NCI-H510A treated with DMSO at 0.1 percent for 48 hours (cell line): ENCODE measurements at regions not wholly inside any gene's neighbourhood (a gene's known extent, or its start where the extent isn't known, plus 50 kb on each side); places are given as distances from the start of the nearest gene placed in this dataset.
"Not testable (repeated sequence)": the region's sequence is repeated elsewhere in the genome, so short reads cannot be mapped to it uniquely, and the experiment has no call there.

Source experiments
- DNase-seq: peaks from one replicate; lab custom pipeline; 2025; lab: John Stamatoyannopoulos, UW

GRCh38 chr10:121380211-121380610, 218.0 kb downstream of the FGFR2 start:
- no peak for DNase-seq

GRCh38 chr10:121382029-121382520, 216.2 kb downstream of the FGFR2 start:
- DNase-seq, result not testable (repeated sequence)

DNA sequence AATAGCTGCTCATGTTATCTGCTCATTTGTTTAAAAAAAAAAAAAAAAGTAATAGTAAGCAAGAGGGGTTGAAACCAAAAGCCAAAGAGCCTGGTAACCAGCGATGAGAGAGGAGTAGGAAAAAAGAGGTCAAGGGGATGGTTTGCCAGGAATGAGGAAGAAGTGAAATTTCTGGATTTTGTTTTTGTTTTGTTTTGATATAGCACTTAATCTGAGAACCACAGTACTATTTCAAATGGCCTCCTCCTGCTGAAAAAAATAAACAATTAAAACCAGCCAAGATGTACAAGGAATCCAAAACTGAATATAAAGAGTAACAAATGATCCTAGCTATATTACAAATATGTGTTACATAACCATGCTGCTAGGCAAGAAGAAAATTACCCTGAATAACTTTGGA, 213.1 kb downstream of the FGFR2 start:
- DNase-seq, result no peak

GRCh38 chr10:121392657-121393056, 205.6 kb downstream of the FGFR2 start:
- no peak for DNase-seq

- DNase-seq, result no peak
Observed at GRCh38 chr10:121393522-121393921, 204.7 kb downstream of the FGFR2 start.

GRCh38 chr10:121400507-121400906, 197.7 kb downstream of the FGFR2 start:
- not testable (repeated sequence) for DNase-seq

DNA sequence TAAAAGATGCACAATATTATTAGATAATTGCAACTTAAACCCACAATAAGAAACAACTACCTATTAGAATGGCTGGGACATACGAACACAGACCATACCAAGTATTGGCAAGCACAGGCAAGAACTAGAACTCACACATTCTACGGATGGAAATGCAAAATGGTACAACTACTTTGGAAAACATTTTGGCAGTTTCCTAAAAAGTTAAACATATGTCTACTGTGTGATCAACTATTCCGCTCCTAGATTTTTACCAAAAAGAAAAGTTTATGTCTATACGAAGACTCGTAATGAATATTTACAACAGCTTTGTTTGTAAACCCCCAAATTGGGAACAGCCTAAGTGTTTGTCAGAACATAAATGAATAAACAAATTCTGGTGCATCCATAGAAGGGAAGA, 194.7 kb downstream of the FGFR2 start:
- no peak for DNase-seq

GRCh38 chr10:121404611-121405010, 193.6 kb downstream of the FGFR2 start:
- no peak for DNase-seq

GRCh38 chr10:121405096-121405495, 193.1 kb downstream of the FGFR2 start:
- no peak for DNase-seq

GRCh38 chr10:121405549-121405948, 192.7 kb downstream of the FGFR2 start:
- no peak for DNase-seq

- no peak for DNase-seq
Observed at GRCh38 chr10:121405953-121406352, 192.3 kb downstream of the FGFR2 start.

GRCh38 chr10:121406823-121407545, 191.3 kb downstream of the FGFR2 start:
- no peak for DNase-seq

- no peak for DNase-seq
Observed at GRCh38 chr10:121409466-121410104, 188.7 kb downstream of the FGFR2 start.

DNA sequence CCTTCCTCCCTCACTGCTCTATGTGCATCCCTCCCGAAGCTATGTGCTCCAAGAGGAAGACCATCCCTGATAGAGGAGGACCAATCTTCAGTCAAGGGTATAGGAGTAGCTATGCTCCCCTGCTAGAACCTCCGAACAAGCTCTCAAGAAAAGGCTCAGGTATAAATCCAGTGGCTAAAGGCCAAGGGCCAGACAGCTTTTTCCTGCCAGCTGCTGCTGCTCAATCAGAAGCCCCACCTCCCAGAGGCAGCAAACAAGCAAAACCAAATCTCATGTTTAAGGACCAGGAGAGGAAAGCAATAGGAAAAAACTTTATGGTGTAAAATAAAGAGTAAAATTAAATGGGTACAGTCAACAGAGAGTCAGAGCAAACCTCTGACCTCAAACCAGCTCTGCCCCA, 187.2 kb downstream of the FGFR2 start:
- no peak for DNase-seq

GRCh38 chr10:121413951-121414350, 184.3 kb downstream of the FGFR2 start:
- no peak for DNase-seq

DNA sequence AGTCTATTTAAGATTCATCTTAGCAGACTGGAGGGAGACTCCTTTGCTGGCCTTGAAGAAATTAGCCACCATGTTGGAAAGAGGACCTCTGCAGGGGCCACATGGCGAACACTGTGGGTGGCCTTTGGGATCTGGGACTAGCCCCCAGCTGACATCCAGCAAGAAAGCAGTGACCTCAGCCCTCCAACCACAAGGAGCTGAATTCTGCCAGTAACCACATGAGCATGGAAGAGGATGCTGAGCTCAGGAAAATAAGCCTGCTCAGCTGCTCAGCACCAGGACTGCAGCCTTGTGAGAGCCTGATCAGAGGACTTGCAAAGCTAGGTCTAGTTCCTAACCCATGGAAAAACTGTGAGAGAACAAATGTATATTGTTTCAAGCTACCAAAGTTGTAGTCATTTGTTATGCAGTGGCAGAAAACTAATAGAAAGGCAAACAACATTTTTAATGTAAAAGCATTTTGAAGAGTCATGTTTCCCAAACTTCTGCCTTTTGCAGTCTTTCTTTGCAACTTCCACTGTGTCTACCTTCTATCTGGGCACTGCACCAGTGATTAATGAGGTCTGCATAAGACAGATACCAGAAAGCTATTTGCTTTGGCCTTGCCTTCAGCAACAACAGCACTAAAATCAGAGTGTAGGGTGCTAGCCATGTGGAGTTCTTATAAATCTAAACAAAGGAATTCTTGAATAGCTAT, 183.7 kb downstream of the FGFR2 start:
- DNase-seq, result no peak

GRCh38 chr10:121415063-121415399, 183.2 kb downstream of the FGFR2 start:
- DNase-seq, result no peak

GRCh38 chr10:121416071-121416470, 182.2 kb downstream of the FGFR2 start:
- DNase-seq, result no peak

- no peak for DNase-seq
Observed at GRCh38 chr10:121417298-121417697, 180.9 kb downstream of the FGFR2 start.

GRCh38 chr10:121418126-121418777, 180.0 kb downstream of the FGFR2 start:
- no peak for DNase-seq

GRCh38 chr10:121420006-121420405, 178.2 kb downstream of the FGFR2 start:
- DNase-seq, result no peak

DNA sequence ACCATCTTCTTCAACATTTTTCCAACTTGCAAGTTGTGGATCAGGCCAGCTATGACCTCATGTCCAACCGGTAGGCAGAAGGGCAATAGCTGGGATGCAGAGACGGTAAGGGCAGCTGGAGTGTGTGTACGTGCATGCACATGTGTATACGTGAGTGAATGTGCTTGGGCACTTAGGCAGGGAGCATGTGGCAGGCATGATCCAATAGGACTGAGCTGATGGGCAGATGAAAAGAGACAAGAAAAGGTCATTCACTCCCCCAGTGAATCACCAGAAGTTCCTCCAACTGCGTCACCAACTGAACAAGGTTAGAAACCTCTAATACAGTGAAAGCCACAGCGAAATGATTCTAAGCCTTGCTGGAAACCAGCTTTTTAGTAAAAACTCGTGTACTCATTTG, 176.1 kb downstream of the FGFR2 start:
- no peak for DNase-seq

- no peak for DNase-seq
Observed at GRCh38 chr10:121425623-121426022, 172.6 kb downstream of the FGFR2 start.
